Activated CD4-positive, alpha-beta T cell treated with anti-CD3 and anti-CD28 coated beads, Interleukin-2, amount 10 ng/mL, durations not matched to agents 24 days and 14 days (primary cell): ENCODE measurements at regions not wholly inside any gene's neighbourhood (a gene's known extent, or its start where the extent isn't known, plus 50 kb on each side); places are given as distances from the start of the nearest gene placed in this dataset.
"Not testable (repeated sequence)": the region's sequence is repeated elsewhere in the genome, so short reads cannot be mapped to it uniquely, and the experiment has no call there.

Experiments
- DNase-seq: peaks from one replicate; pipeline ENCODE4 v3.0.0; 2022
- H3K27ac Mint-ChIP-seq: one replicate; pipeline ENCODE4 v1.8.0; 2022; ENCODE audit warnings: mild to moderate bottlenecking, mixed read lengths
- H3K27me3 Mint-ChIP-seq: one replicate; pipeline ENCODE4 v1.8.0; 2022; ENCODE audit warnings: mixed read lengths
- H3K36me3 Mint-ChIP-seq: one replicate; pipeline ENCODE4 v1.8.0; 2022; ENCODE audit warnings: low read depth, mild to moderate bottlenecking, mixed read lengths
- H3K4me1 Mint-ChIP-seq: one replicate; pipeline ENCODE4 v1.8.0; 2021; ENCODE audit warnings: mixed read lengths
- H3K4me3 Mint-ChIP-seq: one replicate; pipeline ENCODE4 v1.8.0; 2022; ENCODE audit warnings: mild to moderate bottlenecking, moderate library complexity, mixed read lengths
- H3K9me3 Mint-ChIP-seq: one replicate; pipeline ENCODE4 v1.8.0; 2021; ENCODE audit warnings: mixed read lengths
- intact Hi-C: fragments of 100-400 bp; cut with micrococcal nuclease; formaldehyde crosslinking; loops from one replicate; pipeline ENCODE4 v1.15.1; 2023

GRCh38 chr7:126140858-126141466 lies 1111.8 kb downstream of the GRM8 start:
- no peak for DNase-seq
- H3K9me3 Mint-ChIP-seq: no peaks in the 10 kb centered on the region
- H3K4me1 Mint-ChIP-seq: no peaks in the 10 kb centered on the region
- intact Hi-C loops: no loop called here
- no peaks in the 10 kb centered on the region for H3K27me3 Mint-ChIP-seq
- no peaks in the 10 kb centered on the region for H3K36me3 Mint-ChIP-seq
- no peak overlapping the region for H3K4me3 Mint-ChIP-seq
- no peak overlapping the region for H3K27ac Mint-ChIP-seq

DNA sequence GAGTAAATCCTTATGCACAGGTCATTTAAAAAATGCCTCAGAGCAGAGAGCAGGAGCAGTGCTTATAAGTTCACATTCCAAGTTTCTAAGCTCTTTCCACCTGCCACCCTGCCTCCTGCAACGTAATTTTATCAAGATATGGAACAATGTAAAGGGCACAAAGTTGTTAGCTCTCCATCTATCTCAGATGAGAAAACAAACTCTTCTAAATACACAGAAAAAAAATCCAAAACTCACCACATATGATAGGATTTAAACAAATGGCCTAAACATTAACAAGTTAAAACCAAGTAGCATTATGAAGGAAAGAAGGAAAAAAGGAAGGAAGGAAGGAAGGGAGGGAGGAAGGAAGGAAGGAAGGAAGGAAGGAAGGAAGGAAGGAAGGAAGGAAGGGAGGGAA lies 1132.8 kb downstream of the GRM8 start:
- no peak overlapping the region for H3K27ac Mint-ChIP-seq
- H3K4me1 Mint-ChIP-seq: no peaks in the 10 kb centered on the region
- DNase-seq: no peak
- intact Hi-C loops: no loop called here
- H3K27me3 Mint-ChIP-seq: no peaks in the 10 kb centered on the region
- peaks cover 8% of the 10 kb centered on the region for H3K9me3 Mint-ChIP-seq
- no peaks in the 10 kb centered on the region for H3K36me3 Mint-ChIP-seq
- H3K4me3 Mint-ChIP-seq: no peak overlapping the region

DNA sequence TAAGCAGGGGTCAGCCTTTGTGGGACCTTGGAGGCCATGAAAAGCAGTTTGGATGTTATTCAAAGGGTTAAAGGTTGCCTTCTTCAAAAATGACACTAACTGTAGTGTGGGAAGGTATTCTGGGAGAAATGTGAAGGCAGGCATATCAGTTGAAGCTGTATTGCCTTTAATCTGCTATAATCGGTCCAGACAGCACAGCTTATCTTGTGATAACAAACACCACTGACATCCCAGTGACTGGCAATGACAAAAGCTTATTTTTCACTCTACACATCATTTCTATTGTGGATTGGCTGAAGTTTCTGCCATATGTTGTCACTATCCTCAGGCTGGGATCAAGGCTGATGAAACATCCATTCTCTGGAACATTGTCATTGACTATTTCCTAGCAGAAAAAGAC lies 1149.2 kb downstream of the GRM8 start:
- DNase-seq: no peak
- Mint-ChIP-seq H3K36me3 (no peaks in the 10 kb centered on the region), H3K4me1 (no peaks in the 10 kb centered on the region), H3K4me3 (no peak overlapping the region), H3K27ac (no peak overlapping the region), H3K27me3 (no peaks in the 10 kb centered on the region), H3K9me3 (peaks cover 5% of the 10 kb centered on the region)
- intact Hi-C loops: no loop called here

GRCh38 chr7:126083014-126083413 lies 1153.4 kb upstream of the POT1 start:
- H3K9me3 Mint-ChIP-seq: peaks cover 10% of the 10 kb centered on the region

GRCh38 chr7:126079581-126079980 lies 1150.0 kb upstream of the POT1 start:
- Mint-ChIP-seq H3K36me3 (no peaks in the 10 kb centered on the region), H3K4me3 (no peak overlapping the region), H3K4me1 (no peaks in the 10 kb centered on the region), H3K9me3 (peaks cover 3% of the 10 kb centered on the region), H3K27me3 (no peaks in the 10 kb centered on the region), H3K27ac (no peak overlapping the region)
- intact Hi-C loops: no loop called here
- DNase-seq: no peak

More at GRCh38 chr7:126083014-126083413, 1153.4 kb upstream of the POT1 start:
- Mint-ChIP-seq H3K27ac (no peak overlapping the region), H3K36me3 (no peaks in the 10 kb centered on the region), H3K27me3 (no peaks in the 10 kb centered on the region), H3K4me3 (no peak overlapping the region), H3K4me1 (no peaks in the 10 kb centered on the region)
- DNase-seq: no peak
- intact Hi-C loops: no loop called here

GRCh38 chr7:126079151-126079550 lies 1149.5 kb upstream of the POT1 start:
- Mint-ChIP-seq H3K4me3 (no peak overlapping the region), H3K27ac (no peak overlapping the region), H3K4me1 (no peaks in the 10 kb centered on the region), H3K36me3 (no peaks in the 10 kb centered on the region), H3K27me3 (no peaks in the 10 kb centered on the region), H3K9me3 (no peaks in the 10 kb centered on the region)
- no peak for DNase-seq
- intact Hi-C loops: no loop called here

DNA sequence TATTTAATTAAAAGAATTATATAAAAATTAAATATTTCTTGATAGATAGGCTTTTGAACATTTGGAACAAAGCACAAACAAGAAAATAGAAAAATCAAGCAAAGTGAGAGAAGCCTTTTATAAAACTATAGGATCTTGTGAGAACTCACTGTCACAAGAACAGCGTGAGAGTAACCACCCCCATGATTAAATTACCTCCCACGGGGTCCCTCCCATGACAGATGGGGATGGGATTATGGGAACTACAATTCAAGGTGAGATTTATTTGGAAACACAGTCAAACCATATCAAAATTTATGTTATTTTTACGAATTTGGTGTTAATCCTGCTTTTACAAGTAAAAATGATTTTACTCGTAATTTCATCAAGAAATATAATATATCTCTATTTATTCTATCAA lies 1136.1 kb upstream of the POT1 start:
- H3K36me3 Mint-ChIP-seq: no peaks in the 10 kb centered on the region
- H3K4me3 Mint-ChIP-seq: no peak overlapping the region
- intact Hi-C loops: no loop called here
- H3K9me3 Mint-ChIP-seq: peaks cover 3% of the 10 kb centered on the region
- no peak for DNase-seq
- H3K27me3 Mint-ChIP-seq: no peaks in the 10 kb centered on the region
- no peak overlapping the region for H3K27ac Mint-ChIP-seq
- H3K4me1 Mint-ChIP-seq: no peaks in the 10 kb centered on the region

- H3K4me1 Mint-ChIP-seq: no peaks in the 10 kb centered on the region
- H3K4me3 Mint-ChIP-seq: no peak overlapping the region
- no peaks in the 10 kb centered on the region for H3K36me3 Mint-ChIP-seq
- H3K9me3 Mint-ChIP-seq: peaks cover 7% of the 10 kb centered on the region
- no peak for DNase-seq
- intact Hi-C loops: no loop called here
- H3K27ac Mint-ChIP-seq: no peak overlapping the region
- no peaks in the 10 kb centered on the region for H3K27me3 Mint-ChIP-seq
Measured at GRCh38 chr7:126057979-126058378, 1128.4 kb upstream of the POT1 start.

GRCh38 chr7:126056613-126057012 lies 1127.0 kb upstream of the POT1 start:
- intact Hi-C loops, H3K27me3 Mint-ChIP-seq, DNase-seq, H3K27ac Mint-ChIP-seq, H3K4me3 Mint-ChIP-seq, H3K4me1 Mint-ChIP-seq, H3K9me3 Mint-ChIP-seq, H3K36me3 Mint-ChIP-seq: not testable (repeated sequence)

DNA sequence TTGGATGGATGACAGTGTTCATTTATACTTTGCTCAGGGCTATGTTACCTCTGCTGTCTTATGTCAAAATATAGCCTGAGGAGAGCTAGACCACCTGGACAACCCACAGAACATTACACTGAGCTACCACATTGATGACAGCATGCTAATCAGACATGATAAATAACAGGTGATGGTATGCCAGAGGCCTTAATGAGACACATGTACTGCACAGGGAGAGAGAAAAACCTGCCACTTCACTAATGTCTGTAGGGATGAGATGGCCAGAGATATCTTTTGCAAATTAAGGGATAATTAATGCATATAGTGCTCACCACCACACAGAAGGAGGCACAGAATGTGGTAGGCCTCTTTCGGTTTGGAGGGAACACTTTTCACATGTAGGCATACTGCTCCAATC lies 1122.6 kb upstream of the POT1 start:
- Mint-ChIP-seq H3K27ac (no peak overlapping the region), H3K36me3 (no peaks in the 10 kb centered on the region), H3K4me3 (no peak overlapping the region), H3K9me3 (peaks cover 3% of the 10 kb centered on the region), H3K4me1 (no peaks in the 10 kb centered on the region), H3K27me3 (no peaks in the 10 kb centered on the region)
- intact Hi-C loops: no loop called here
- no peak for DNase-seq

DNA sequence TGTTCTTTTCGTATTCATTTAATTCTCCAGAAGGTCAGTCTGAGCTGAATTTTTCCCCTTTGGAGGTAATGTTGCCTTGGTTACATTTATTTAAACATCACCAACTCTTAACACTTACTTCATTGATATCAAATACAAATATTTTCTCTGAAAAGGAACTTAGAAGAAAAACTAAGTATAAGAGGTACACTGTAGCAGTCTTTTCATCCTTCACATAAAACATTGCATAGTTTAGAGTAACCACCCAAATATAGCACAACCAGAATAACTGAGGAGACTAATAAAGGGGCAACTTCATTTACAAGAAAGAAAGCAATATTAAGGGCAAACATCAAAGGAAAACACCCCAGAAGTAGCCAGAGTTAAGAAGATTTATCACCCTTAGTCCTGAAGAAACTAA lies 1115.0 kb upstream of the POT1 start:
- Mint-ChIP-seq H3K27me3 (no peaks in the 10 kb centered on the region), H3K4me3 (no peak overlapping the region), H3K27ac (no peak overlapping the region), H3K4me1 (no peaks in the 10 kb centered on the region), H3K9me3 (no peaks in the 10 kb centered on the region), H3K36me3 (no peaks in the 10 kb centered on the region)
- intact Hi-C loops: no loop called here
- DNase-seq: no peak

DNA sequence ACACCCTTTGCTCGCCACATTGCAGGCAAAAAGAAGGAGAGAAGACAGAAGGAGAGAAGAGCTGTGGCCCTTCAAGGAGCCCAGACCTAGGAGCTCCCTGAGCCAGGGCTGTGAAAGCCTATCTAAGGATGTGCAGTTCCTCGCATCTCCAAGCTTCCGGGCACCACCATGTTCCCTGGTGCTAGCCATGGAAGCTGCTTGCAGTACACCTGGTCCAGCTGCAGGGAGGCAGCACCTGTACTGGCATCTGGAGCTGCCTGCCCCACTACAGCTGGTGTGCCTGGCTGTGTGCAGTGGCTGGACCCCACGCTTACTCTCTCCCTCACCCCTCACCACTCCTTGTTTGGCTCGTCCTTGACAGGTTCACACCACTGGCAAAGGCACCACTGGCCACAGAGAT lies 1111.8 kb upstream of the POT1 start:
- intact Hi-C loops: no loop called here
- Mint-ChIP-seq H3K9me3 (no peaks in the 10 kb centered on the region), H3K27ac (no peak overlapping the region), H3K4me3 (no peak overlapping the region), H3K4me1 (no peaks in the 10 kb centered on the region), H3K36me3 (no peaks in the 10 kb centered on the region), H3K27me3 (no peaks in the 10 kb centered on the region)
- no peak for DNase-seq

DNA sequence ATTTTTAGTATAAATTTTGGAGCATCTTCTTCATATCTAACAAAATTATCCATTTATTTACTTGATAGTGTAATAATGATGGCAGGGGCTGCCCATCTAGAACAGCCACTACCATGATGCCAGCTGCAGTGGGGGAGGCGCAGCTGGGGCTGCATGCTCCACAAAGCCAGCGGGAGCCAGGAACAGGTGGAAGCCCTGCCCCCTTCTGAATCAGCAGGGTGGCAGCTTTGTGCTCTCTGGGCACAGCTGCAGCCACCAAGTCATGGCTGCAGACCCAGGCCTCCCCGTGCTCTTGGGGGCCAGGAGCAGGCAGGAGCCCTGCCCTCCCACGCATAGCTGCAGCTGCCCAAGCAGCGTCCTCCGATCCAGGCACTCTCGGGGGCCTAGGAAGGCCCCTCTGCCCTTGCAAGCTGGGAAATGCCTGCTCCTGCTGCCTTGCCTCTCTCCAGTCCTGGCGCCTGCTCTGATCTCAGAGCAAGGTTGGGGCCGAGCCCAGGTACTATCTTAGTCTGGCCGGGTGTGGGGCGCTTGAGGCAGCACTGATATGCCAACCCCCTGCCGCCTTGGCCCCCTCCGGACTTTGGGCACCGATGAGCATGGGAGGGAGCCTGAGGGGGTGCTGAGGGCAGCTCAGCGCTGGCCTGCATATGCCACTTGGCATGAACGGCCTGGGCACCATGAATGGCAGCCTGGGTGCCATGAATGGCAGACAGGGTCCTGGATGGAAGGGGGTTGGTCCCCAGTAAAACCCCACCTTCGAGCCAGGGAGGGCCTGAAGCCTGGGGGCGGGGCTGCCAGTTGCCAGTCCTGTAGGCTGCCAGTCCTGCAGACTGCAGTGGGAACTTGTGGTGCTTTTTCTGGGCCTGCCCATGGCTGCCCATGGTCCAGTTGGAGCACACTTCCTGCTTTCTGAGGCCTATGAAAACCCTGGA lies 1110.8 kb upstream of the POT1 start:
- Mint-ChIP-seq H3K4me3 (no peak overlapping the region), H3K27ac (no peak overlapping the region), H3K36me3 (no peaks in the 10 kb centered on the region), H3K27me3 (no peaks in the 10 kb centered on the region), H3K9me3 (no peaks in the 10 kb centered on the region), H3K4me1 (no peaks in the 10 kb centered on the region)
- intact Hi-C loops: no loop called here
- no peak for DNase-seq

- no peak for DNase-seq
- intact Hi-C loops: no loop called here
- Mint-ChIP-seq H3K9me3 (no peaks in the 10 kb centered on the region), H3K4me3 (no peak overlapping the region), H3K4me1 (no peaks in the 10 kb centered on the region), H3K27ac (no peak overlapping the region), H3K36me3 (no peaks in the 10 kb centered on the region), H3K27me3 (no peaks in the 10 kb centered on the region)
Measured at GRCh38 chr7:126026421-126027088, 1096.9 kb upstream of the POT1 start.
